ENCODE measurements at regions not wholly inside any gene's neighbourhood (a gene's known extent, or its start where the extent isn't known, plus 50 kb on each side); places are given as distances from the start of the nearest gene placed in this dataset.

- peaks cover 5% of the 10 kb centered on the region for H3K4me1 Mint-ChIP-seq
- no peak overlapping the region for H3K27ac ChIP-seq (ENCODE audit: low read depth, low read length)
- H3K4me1 ChIP-seq (ENCODE audit: control insufficient read depth, insufficient read depth, low read length): no peaks in the 10 kb centered on the region
- H3K27ac Mint-ChIP-seq: no peak overlapping the region
- H3K9ac ChIP-seq (ENCODE audit: extremely low read depth, low read length, poor library complexity, severe bottlenecking): no peak overlapping the region
- H3K36me3 ChIP-seq (ENCODE audit: control insufficient read depth, insufficient read depth, low read length): no peaks in the 10 kb centered on the region
- no peaks in the 10 kb centered on the region for H3K9me3 ChIP-seq (ENCODE audit: control insufficient read depth, low read length)
- peaks cover 30% of the 10 kb centered on the region for H3K27me3 Mint-ChIP-seq (ENCODE audit: insufficient read depth)
- TF ChIP-seq, protein P1, sequence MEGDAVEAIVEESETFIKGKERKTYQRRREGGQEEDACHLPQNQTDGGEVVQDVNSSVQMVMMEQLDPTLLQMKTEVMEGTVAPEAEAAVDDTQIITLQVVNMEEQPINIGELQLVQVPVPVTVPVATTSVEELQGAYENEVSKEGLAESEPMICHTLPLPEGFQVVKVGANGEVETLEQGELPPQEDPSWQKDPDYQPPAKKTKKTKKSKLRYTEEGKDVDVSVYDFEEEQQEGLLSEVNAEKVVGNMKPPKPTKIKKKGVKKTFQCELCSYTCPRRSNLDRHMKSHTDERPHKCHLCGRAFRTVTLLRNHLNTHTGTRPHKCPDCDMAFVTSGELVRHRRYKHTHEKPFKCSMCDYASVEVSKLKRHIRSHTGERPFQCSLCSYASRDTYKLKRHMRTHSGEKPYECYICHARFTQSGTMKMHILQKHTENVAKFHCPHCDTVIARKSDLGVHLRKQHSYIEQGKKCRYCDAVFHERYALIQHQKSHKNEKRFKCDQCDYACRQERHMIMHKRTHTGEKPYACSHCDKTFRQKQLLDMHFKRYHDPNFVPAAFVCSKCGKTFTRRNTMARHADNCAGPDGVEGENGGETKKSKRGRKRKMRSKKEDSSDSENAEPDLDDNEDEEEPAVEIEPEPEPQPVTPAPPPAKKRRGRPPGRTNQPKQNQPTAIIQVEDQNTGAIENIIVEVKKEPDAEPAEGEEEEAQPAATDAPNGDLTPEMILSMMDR (conservative IDR thresholded peaks at IDR 0.05): no peak
- no peaks in the 10 kb centered on the region for H3K36me3 Mint-ChIP-seq (ENCODE audit: low read depth)
- no peak overlapping the region for H3K4me3 ChIP-seq (ENCODE audit: low read length)
- DNase-seq: no peak
- H3K9me3 Mint-ChIP-seq: no peaks in the 10 kb centered on the region
- H3K27me3 ChIP-seq (ENCODE audit: control insufficient read depth, insufficient read depth, low read length, poor library complexity, severe bottlenecking): peaks cover 10% of the 10 kb centered on the region
- no peak overlapping the region for H3K4me3 Mint-ChIP-seq
- WGBS, 2 experiments (ENCODE audit: insufficient coverage in 1 of 2, insufficient read length in 1 of 2): 75 to 89% methylated on average over 2 to 4 of the region's 4 CpGs
Observed at GRCh38 chr9:1328341-1328740, 278.2 kb downstream of the DMRT2 start.

DNA sequence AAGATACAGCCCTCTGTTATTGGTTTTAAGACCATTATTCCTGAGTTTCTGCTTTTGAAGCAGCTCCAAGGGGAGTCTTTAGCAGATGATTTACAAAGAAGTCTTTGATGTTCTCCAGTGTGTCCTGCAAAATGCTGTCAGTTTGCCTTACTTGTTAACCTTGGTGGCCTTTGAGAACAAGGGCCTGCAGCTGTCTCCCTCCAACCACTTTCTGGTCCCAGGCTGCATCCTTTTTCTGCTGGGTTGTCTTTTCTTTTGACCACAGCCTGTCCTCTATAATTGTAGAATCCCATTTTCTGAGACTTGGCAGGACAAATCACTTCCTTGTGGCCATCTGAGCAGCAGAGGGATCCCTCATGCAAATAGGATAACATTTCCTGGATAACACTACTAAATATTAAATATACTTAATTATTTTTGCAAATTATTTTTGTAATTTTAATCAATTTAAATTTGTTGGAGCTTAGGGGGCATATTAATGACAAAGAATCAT is 281.4 kb downstream of the DMRT2 start:
- no peak overlapping the region for H3K4me3 Mint-ChIP-seq
- Histone ChIP-seq H3K27me3 (ENCODE audit: control insufficient read depth, insufficient read depth, low read length, poor library complexity, severe bottlenecking) (peaks cover 10% of the 10 kb centered on the region), H3K27ac (ENCODE audit: low read depth, low read length) (no peak overlapping the region), H3K36me3 (ENCODE audit: control insufficient read depth, insufficient read depth, low read length) (no peaks in the 10 kb centered on the region), H3K9me3 (ENCODE audit: control insufficient read depth, low read length) (no peaks in the 10 kb centered on the region), H3K4me1 (ENCODE audit: control insufficient read depth, insufficient read depth, low read length) (no peaks in the 10 kb centered on the region), H3K4me3 (ENCODE audit: low read length) (no peak overlapping the region), H3K9ac (ENCODE audit: extremely low read depth, low read length, poor library complexity, severe bottlenecking) (no peak overlapping the region)
- no peaks in the 10 kb centered on the region for H3K36me3 Mint-ChIP-seq (ENCODE audit: low read depth)
- no peak for DNase-seq
- H3K4me1 Mint-ChIP-seq: peaks cover 5% of the 10 kb centered on the region
- no peaks in the 10 kb centered on the region for H3K9me3 Mint-ChIP-seq
- no peak overlapping the region for H3K27ac Mint-ChIP-seq
- H3K27me3 Mint-ChIP-seq (ENCODE audit: insufficient read depth): peaks cover 42% of the 10 kb centered on the region
- TF ChIP-seq, protein P1 (conservative IDR thresholded peaks at IDR 0.05): no peak

GRCh38 chr9:1332156-1332555 is 282.0 kb downstream of the DMRT2 start:
- WGBS, 2 experiments (ENCODE audit: insufficient coverage in 1 of 2, insufficient read length in 1 of 2): 73 to 81% methylated on average over 3 of the region's 3 CpGs

More at GRCh38 chr9:1332156-1332555, 282.0 kb downstream of the DMRT2 start:
- H3K9ac ChIP-seq (ENCODE audit: extremely low read depth, low read length, poor library complexity, severe bottlenecking): no peak overlapping the region
- H3K9me3 ChIP-seq (ENCODE audit: control insufficient read depth, low read length): no peaks in the 10 kb centered on the region
- H3K36me3 Mint-ChIP-seq (ENCODE audit: low read depth): no peaks in the 10 kb centered on the region
- H3K27ac ChIP-seq (ENCODE audit: low read depth, low read length): no peak overlapping the region
- no peak overlapping the region for H3K27ac Mint-ChIP-seq
- TF ChIP-seq, protein P1 (conservative IDR thresholded peaks at IDR 0.05): no peak
- H3K36me3 ChIP-seq (ENCODE audit: control insufficient read depth, insufficient read depth, low read length): no peaks in the 10 kb centered on the region
- no peaks in the 10 kb centered on the region for H3K4me1 ChIP-seq (ENCODE audit: control insufficient read depth, insufficient read depth, low read length)
- peaks cover 42% of the 10 kb centered on the region for H3K27me3 Mint-ChIP-seq (ENCODE audit: insufficient read depth)
- no peak for DNase-seq
- H3K4me1 Mint-ChIP-seq: peaks cover 5% of the 10 kb centered on the region
- H3K4me3 Mint-ChIP-seq: no peak overlapping the region
- no peaks in the 10 kb centered on the region for H3K9me3 Mint-ChIP-seq
- peaks cover 10% of the 10 kb centered on the region for H3K27me3 ChIP-seq (ENCODE audit: control insufficient read depth, insufficient read depth, low read length, poor library complexity, severe bottlenecking)
- no peak overlapping the region for H3K4me3 ChIP-seq (ENCODE audit: low read length)

Measured in endodermal cell (in vitro differentiated cells).